GM12878 (cell line): ENCODE measurements at regions not wholly inside any gene's neighbourhood (a gene's known extent, or its start where the extent isn't known, plus 50 kb on each side); places are given as distances from the start of the nearest gene placed in this dataset.

Experiments
- ATAC-seq: fragments of 200-7000 bp; cut with Tn5 transposase; 3 replicates; pipeline ENCODE4 v1.9.1; 2020; ENCODE audit warnings: mild to moderate bottlenecking, moderate library complexity
- BruUV-seq: library from RNA; stranded (reverse); fragments of 400-500 nt; replicated peaks from 2 replicates; lab custom pipeline; 2021; lab: Mats Ljungman, UMichigan
- CTCF ChIA-PET: fragments of 300-600 bp; sonication (Branson Sonifier 250); formaldehyde crosslinking; extraction: SDS; loops from one replicate; lab custom pipeline; 2021; ENCODE audit warnings: inconsistent platforms; lab: Yijun Ruan, JAX
- POLR2A ChIA-PET: fragments of 350-600 bp; formaldehyde crosslinking; extraction: SDS; loops from one replicate; lab custom pipeline; 2021; ENCODE audit warnings: inconsistent platforms; lab: Charles Lee
- RAD21 ChIA-PET: fragments of 300-600 bp; sonication (Branson Sonifier 250); formaldehyde crosslinking; loops from one replicate; lab custom pipeline; 2023; ENCODE audit warnings: antibody characterized with exemption; ENCODE audit not compliant: unreplicated experiment; lab: Charles Lee
- SMC1A ChIA-PET: fragments of 300-600 bp; sonication (Branson Sonifier 250); formaldehyde crosslinking; loops from one replicate; lab custom pipeline; 2023; ENCODE audit not compliant: unreplicated experiment, uncharacterized antibody; lab: Charles Lee
- DNase-seq: peaks from one replicate; pipeline ENCODE4 v3.0.0-alpha.2; 2011; ENCODE audit warnings: low read depth, low spot score
- FAIRE-seq: peaks from 3 replicates; lab custom pipeline; 2011; peaks lifted over from hg19 to GRCh38; lab: Jason Lieb, UNC
- H2AFZ ChIP-seq: 2 replicates; pipeline ENCODE4 v1.6.0; 2011; ENCODE audit warnings: low read depth, low read length, control low read depth; ENCODE audit not compliant: control insufficient read depth
- H3K27ac ChIP-seq: 2 replicates; pipeline ENCODE4 v1.5.1; 2011; ENCODE audit warnings: control low read depth; ENCODE audit not compliant: control insufficient read depth, insufficient read depth
- H3K27me3 ChIP-seq, 2 experiments: replicated peaks in 1 of 2; 2 replicates each; pipeline versions ENCODE4 v1.6.0 to v1.6.1; 2011; ENCODE audit warnings: low read length in 1 of 2; ENCODE audit not compliant: control insufficient read depth in 2 of 2, insufficient read depth in 2 of 2
- H3K36me3 ChIP-seq, 2 experiments: 2 replicates each; pipeline ENCODE4 v1.5.1; 2011; ENCODE audit warnings: low read length in 1 of 2; ENCODE audit not compliant: control insufficient read depth in 2 of 2, insufficient read depth in 2 of 2
- H3K4me1 ChIP-seq: 2 replicates; pipeline ENCODE4 v1.6.1; 2011; ENCODE audit warnings: mild to moderate bottlenecking, low read length, moderate library complexity, mixed read lengths; ENCODE audit not compliant: control insufficient read depth, insufficient read depth
- H3K4me2 ChIP-seq: 2 replicates; pipeline ENCODE4 v1.6.0; 2011; ENCODE audit warnings: control low read depth; ENCODE audit not compliant: control insufficient read depth, insufficient read depth
- H3K4me3 ChIP-seq: fragments of 200-600 bp; sonication (generic); 2 replicates; pipeline ENCODE4 v1.5.1; 2016
- H3K79me2 ChIP-seq: 2 replicates; pipeline ENCODE4 v1.6.0; 2011; ENCODE audit warnings: low read length; ENCODE audit not compliant: control insufficient read depth, insufficient read depth
- H3K9ac ChIP-seq: 2 replicates; pipeline ENCODE4 v1.8.0; 2011; ENCODE audit warnings: low read length, control low read depth, mixed read lengths; ENCODE audit not compliant: control insufficient read depth, insufficient read depth
- H3K9me3 ChIP-seq: replicated peaks from 3 replicates; pipeline ENCODE4 v1.5.1; 2011; ENCODE audit warnings: mild to moderate bottlenecking, low read length; ENCODE audit not compliant: control insufficient read depth, insufficient read depth
- H4K20me1 ChIP-seq: 2 replicates; pipeline ENCODE4 v1.6.0; 2011; ENCODE audit not compliant: control insufficient read depth, insufficient read depth
- CBX5 ChIP-seq: sonication (generic); IDR thresholded peaks from 2 replicates; pipeline ENCODE4 v1.6.1; 2016; ENCODE audit warnings: low read depth, moderate library complexity, mild to moderate bottlenecking, inconsistent platforms
- CHD2 ChIP-seq: IDR thresholded peaks from 2 replicates; pipeline ENCODE4 v1.6.1; 2011; ENCODE audit warnings: low read depth, low read length, improper control_type of control experiment, borderline replicate concordance
- CHD4 ChIP-seq: fragments of 200-600 bp; sonication (generic); IDR thresholded peaks from 2 replicates; pipeline ENCODE4 v1.6.1; 2016; ENCODE audit warnings: mild to moderate bottlenecking
- CREM ChIP-seq: IDR thresholded peaks from 2 replicates; pipeline ENCODE4 v1.6.1; 2014; ENCODE audit warnings: antibody characterized with exemption, low read depth
- ETV6 ChIP-seq, 2 experiments: fragments of 450-650 bp in 1 of 2; IDR thresholded peaks in 1 of 2; conservative IDR thresholded peaks in 1 of 2; 2 replicates each; pipeline ENCODE4 v1.6.1; 2014; ENCODE audit warnings: antibody characterized with exemption in 1 of 2, borderline replicate concordance in 1 of 2, low read depth in 1 of 2, mild to moderate bottlenecking in 1 of 2, moderate library complexity in 1 of 2
- MYC ChIP-seq: IDR thresholded peaks from 2 replicates; pipeline ENCODE4 v1.6.1; 2011; ENCODE audit warnings: mild to moderate bottlenecking, low read length, moderate library complexity, inconsistent platforms; ENCODE audit not compliant: insufficient read depth, insufficient replicate concordance, insufficient read length, severe bottlenecking
- SMAD5 ChIP-seq: IDR thresholded peaks from 2 replicates; pipeline ENCODE4 v1.6.1; 2016; ENCODE audit warnings: antibody characterized with exemption, low read depth
- SMC3 ChIP-seq: IDR thresholded peaks from 2 replicates; pipeline ENCODE4 v1.6.1; 2011; ENCODE audit warnings: low read length, improper control_type of control experiment, borderline replicate concordance
- SREBF1 ChIP-seq: IDR thresholded peaks from 2 replicates; pipeline ENCODE4 v1.6.1; 2012; ENCODE audit warnings: mild to moderate bottlenecking, low read length
- WGBS: methylation state at CpG from one replicate; pipeline ENCODE4 v1.1.6; 2016; ENCODE audit warnings: low lambda C conversion rate; ENCODE audit not compliant: insufficient replicate concordance, insufficient coverage; ENCODE audit errors: missing lambda C conversion rate; 5-methylcytosine and 5-hydroxymethylcytosine counted together
- in situ Hi-C: fragments of 300-500 bp; cut with MboI; formaldehyde crosslinking; loops from 9 replicates; pipeline ENCODE4 v1.14.3; 2018; ENCODE audit warnings: mixed read lengths
- intact Hi-C: fragments of 100-400 bp; cut with micrococcal nuclease; formaldehyde crosslinking; loops from one replicate; pipeline ENCODE4 v1.14.2; 2022; ENCODE audit not compliant: unreplicated experiment
- TF ChIP-seq, protein P1 (sequence below): IDR thresholded peaks from 2 replicates; pipeline ENCODE4 v1.6.1; 2011; ENCODE audit warnings: borderline replicate concordance, low read depth, mild to moderate bottlenecking, moderate library complexity, low read length; ENCODE audit not compliant: insufficient read depth, poor library complexity, severe bottlenecking
- TF ChIP-seq, protein P2 (sequence below): fragments of 450-650 bp; IDR thresholded peaks from 2 replicates; pipeline ENCODE4 v1.6.1; 2017; ENCODE audit warnings: mild to moderate bottlenecking, moderate library complexity

DNA sequence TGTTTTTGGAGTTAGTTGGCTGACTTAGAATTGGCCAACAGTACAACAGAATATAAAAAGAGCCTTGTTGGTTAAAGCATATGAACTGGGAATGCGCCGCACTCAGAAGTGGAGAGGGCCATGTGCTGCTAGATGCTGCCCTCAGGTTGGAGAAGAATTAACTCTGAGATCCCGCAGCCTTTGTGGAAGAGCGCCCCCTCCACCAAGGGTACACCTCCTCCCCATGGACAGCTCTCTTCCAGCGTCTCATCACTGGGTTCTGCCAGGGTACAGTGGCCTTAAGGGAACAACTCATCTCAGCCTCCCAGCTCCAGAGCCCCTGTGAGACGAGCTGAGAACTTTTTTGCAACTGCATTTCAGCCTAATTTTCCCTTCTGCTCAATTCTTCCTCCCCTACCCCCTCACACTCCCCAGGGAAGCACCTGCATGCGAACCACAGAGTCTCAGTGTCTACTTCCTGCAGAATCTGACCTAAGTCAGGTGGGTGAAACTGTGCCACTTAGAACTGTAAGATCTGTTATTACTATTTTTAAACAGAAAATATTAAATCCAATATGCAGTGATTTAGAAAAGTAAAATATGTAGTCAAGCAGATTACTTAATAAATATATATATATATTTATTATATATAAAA lies 380.6 kb downstream of the RAB28 start:
- in situ Hi-C loops = no loop called here
- no peak overlapping the region for H3K9ac ChIP-seq
- no peak overlapping the region for H3K4me3 ChIP-seq
- ATAC-seq (peak; percentile 46), FAIRE-seq (no peak), DNase-seq (no peak)
- no peaks in the 10 kb centered on the region for H3K9me3 ChIP-seq
- intact Hi-C loops = no loop called here
- TF ChIP-seq CHD2 (no peak), CREM (no peak), CHD4 (no peak)
- BruUV-seq = no TSS peak
- SMC1A ChIA-PET = no interaction called here
- no peaks in the 10 kb centered on the region for H3K27me3 ChIP-seq
- 63% methylated on average over 6 of the region's 7 CpGs for WGBS
- H3K4me2 ChIP-seq = no peak overlapping the region
- no peak overlapping the region for H2AFZ ChIP-seq
- H4K20me1 ChIP-seq = no peaks in the 10 kb centered on the region
- POLR2A ChIA-PET = no interaction called here
- H3K36me3 ChIP-seq = no peaks in the 10 kb centered on the region
- CTCF ChIA-PET = no interaction called here
- H3K27ac ChIP-seq = no peak overlapping the region
- RAD21 ChIA-PET = no interaction called here
- H3K79me2 ChIP-seq = no peaks in the 10 kb centered on the region
- H3K4me1 ChIP-seq = no peaks in the 10 kb centered on the region

DNA sequence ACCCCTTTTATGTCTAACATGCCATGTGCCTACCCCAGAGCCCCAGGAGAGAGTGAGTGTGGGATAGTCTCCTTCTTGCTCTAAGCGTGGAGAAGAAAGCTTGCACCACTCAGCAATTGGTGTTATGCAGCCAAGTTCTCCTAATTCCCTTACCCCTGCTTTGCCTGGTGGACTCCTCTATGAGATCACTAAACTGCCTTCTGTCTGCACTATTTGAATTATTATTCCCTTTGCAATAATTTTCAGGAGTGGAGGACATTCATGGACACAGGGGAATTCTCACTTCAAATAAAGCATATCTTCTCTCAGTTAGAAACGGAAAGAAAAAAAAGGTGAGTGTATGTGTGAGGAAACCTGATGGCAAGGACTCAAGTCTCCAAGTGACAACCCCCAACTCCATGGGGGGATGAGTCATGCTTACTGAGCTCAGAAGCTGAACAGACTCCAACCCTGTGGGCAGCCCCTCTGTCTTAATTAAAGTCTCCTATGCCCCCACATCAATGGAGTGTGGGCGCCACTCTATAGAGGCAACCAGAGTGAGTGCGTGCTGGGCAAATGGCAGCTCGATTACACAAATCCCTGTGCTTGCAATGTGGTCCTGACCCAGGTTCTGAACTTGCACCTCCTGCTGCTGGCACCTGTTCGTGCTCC lies 381.9 kb downstream of the RAB28 start:
- CTCF ChIA-PET = no interaction called here
- FAIRE-seq (no peak), DNase-seq (no peak), ATAC-seq (no peak)
- no peak overlapping the region for H2AFZ ChIP-seq
- SMC1A ChIA-PET = no interaction called here
- H3K36me3 ChIP-seq = no peaks in the 10 kb centered on the region
- 6% methylated on average over 6 of the region's 6 CpGs for WGBS
- POLR2A ChIA-PET = no interaction called here
- H3K4me3 ChIP-seq = no peak overlapping the region
- no peaks in the 10 kb centered on the region for H3K79me2 ChIP-seq
- H4K20me1 ChIP-seq = no peaks in the 10 kb centered on the region
- no peak overlapping the region for H3K27ac ChIP-seq
- H3K9me3 ChIP-seq = no peaks in the 10 kb centered on the region
- intact Hi-C loops (no loop called here), in situ Hi-C loops (no loop called here)
- no peak overlapping the region for H3K9ac ChIP-seq
- RAD21 ChIA-PET = no interaction called here
- H3K27me3 ChIP-seq = no peaks in the 10 kb centered on the region
- no peak overlapping the region for H3K4me2 ChIP-seq
- no TSS peak for BruUV-seq
- H3K4me1 ChIP-seq = no peaks in the 10 kb centered on the region
- TF ChIP-seq SMC3 (no peak), SREBF1 (no peak), SMAD5 (no peak), CBX5 (no peak), MYC (no peak), ETV6 (conservative IDR thresholded peaks at IDR 0.05 in 1 of 2, IDR thresholded peaks at IDR 0.05 in 1 of 2; ENCODE audit: borderline replicate concordance in 1 of 2, low read depth in 1 of 2) (no peak), CHD2 (no peak)
- TF ChIP-seq, protein P1, sequence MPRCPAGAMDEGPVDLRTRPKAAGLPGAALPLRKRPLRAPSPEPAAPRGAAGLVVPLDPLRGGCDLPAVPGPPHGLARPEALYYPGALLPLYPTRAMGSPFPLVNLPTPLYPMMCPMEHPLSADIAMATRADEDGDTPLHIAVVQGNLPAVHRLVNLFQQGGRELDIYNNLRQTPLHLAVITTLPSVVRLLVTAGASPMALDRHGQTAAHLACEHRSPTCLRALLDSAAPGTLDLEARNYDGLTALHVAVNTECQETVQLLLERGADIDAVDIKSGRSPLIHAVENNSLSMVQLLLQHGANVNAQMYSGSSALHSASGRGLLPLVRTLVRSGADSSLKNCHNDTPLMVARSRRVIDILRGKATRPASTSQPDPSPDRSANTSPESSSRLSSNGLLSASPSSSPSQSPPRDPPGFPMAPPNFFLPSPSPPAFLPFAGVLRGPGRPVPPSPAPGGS = no peak
- TF ChIP-seq, protein P2, sequence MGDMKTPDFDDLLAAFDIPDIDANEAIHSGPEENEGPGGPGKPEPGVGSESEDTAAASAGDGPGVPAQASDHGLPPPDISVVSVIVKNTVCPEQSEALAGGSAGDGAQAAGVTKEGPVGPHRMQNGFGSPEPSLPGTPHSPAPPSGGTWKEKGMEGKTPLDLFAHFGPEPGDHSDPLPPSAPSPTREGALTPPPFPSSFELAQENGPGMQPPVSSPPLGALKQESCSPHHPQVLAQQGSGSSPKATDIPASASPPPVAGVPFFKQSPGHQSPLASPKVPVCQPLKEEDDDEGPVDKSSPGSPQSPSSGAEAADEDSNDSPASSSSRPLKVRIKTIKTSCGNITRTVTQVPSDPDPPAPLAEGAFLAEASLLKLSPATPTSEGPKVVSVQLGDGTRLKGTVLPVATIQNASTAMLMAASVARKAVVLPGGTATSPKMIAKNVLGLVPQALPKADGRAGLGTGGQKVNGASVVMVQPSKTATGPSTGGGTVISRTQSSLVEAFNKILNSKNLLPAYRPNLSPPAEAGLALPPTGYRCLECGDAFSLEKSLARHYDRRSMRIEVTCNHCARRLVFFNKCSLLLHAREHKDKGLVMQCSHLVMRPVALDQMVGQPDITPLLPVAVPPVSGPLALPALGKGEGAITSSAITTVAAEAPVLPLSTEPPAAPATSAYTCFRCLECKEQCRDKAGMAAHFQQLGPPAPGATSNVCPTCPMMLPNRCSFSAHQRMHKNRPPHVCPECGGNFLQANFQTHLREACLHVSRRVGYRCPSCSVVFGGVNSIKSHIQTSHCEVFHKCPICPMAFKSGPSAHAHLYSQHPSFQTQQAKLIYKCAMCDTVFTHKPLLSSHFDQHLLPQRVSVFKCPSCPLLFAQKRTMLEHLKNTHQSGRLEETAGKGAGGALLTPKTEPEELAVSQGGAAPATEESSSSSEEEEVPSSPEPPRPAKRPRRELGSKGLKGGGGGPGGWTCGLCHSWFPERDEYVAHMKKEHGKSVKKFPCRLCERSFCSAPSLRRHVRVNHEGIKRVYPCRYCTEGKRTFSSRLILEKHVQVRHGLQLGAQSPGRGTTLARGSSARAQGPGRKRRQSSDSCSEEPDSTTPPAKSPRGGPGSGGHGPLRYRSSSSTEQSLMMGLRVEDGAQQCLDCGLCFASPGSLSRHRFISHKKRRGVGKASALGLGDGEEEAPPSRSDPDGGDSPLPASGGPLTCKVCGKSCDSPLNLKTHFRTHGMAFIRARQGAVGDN = no peak
